ENCODE measurements at regions not wholly inside any gene's neighbourhood (a gene's known extent, or its start where the extent isn't known, plus 50 kb on each side); places are given as distances from the start of the nearest gene placed in this dataset.

- no peak for TF ChIP-seq EZH2 (IDR thresholded peaks at IDR 0.05; ENCODE audit: borderline replicate concordance, low read length)
- TF ChIP-seq, protein P1, sequence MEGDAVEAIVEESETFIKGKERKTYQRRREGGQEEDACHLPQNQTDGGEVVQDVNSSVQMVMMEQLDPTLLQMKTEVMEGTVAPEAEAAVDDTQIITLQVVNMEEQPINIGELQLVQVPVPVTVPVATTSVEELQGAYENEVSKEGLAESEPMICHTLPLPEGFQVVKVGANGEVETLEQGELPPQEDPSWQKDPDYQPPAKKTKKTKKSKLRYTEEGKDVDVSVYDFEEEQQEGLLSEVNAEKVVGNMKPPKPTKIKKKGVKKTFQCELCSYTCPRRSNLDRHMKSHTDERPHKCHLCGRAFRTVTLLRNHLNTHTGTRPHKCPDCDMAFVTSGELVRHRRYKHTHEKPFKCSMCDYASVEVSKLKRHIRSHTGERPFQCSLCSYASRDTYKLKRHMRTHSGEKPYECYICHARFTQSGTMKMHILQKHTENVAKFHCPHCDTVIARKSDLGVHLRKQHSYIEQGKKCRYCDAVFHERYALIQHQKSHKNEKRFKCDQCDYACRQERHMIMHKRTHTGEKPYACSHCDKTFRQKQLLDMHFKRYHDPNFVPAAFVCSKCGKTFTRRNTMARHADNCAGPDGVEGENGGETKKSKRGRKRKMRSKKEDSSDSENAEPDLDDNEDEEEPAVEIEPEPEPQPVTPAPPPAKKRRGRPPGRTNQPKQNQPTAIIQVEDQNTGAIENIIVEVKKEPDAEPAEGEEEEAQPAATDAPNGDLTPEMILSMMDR (IDR thresholded peaks at IDR 0.05; ENCODE audit: low read length): no peak
- Histone ChIP-seq H3K9ac (ENCODE audit: low read length) (no peak overlapping the region), H3K4me1 (ENCODE audit: insufficient read depth, low read length, severe bottlenecking) (no peaks in the 10 kb centered on the region), H3K4me2 (ENCODE audit: low read length) (no peak overlapping the region), H3K27me3 (ENCODE audit: insufficient read depth, low read length) (no peaks in the 10 kb centered on the region), H3K27ac (ENCODE audit: low read depth, low read length, poor library complexity, severe bottlenecking) (no peak overlapping the region), H3K36me3 (ENCODE audit: insufficient read depth, low read length) (no peaks in the 10 kb centered on the region), H3F3A (ENCODE audit: insufficient read depth, low read length) (no peaks in the 10 kb centered on the region), H3K79me2 (ENCODE audit: insufficient read depth, low read length) (no peaks in the 10 kb centered on the region), H4K20me1 (ENCODE audit: insufficient read depth, low read length) (no peaks in the 10 kb centered on the region), H2AFZ (ENCODE audit: low read length) (no peak overlapping the region), H3K4me3 (ENCODE audit: low read depth, low read length, poor library complexity, severe bottlenecking) (no peak overlapping the region), H3K9me2 (ENCODE audit: low read depth, low read length) (no peaks in the 10 kb centered on the region), H3K9me3 (ENCODE audit: low read length) (no peaks in the 10 kb centered on the region)
These were observed 172.7 kb upstream of the PARP11 start for GRCh38 chr12:4045786-4046494.

DNA sequence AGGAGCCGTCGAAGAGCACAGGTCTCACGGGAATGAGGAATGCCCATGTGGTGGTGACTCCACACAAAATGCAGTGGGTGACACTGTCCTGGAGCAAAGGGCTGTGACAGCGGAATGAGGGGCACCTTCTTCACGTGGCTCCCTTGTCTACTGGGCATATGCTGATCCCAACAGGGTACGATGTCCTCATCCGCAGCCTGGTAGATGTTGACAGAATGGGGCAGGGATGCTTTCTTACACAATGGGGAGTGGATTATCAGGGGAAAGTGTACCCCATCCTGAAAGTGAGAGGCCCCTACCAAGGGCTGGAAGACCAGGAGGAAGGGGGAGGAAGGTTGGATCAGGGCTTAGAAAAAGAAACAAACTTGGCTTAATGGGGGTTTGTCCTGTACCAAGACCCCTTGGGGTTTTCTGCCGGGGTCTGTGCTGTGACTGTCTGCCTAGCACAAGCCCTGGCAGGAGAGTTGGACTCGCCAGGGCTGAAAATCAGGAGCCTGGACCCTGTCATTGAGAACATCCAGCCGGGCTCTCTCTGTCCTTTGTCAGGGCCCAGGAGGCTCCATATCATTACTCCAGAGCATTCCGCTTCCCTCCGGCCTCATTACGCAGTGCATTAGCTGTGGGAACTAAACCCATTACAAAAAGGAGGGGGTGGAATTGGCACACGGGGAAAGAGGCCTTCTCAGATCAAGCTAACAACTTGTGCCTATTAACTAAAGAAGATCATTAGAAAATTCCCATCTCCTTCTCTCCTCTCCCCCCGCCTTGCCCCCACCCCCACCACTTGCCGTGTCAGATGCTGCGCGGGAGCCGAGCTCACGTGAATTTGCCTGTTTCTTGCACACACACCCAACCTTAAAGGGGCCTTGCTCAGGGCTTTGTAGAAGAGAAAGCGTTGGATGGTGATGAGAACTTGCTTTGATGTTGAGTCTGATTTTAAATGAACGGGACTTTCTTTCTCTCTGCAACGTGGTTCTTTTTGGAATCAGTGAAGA, 171.8 kb upstream of the PARP11 start:
- no peaks in the 10 kb centered on the region for H3K27me3 ChIP-seq (ENCODE audit: insufficient read depth, low read length)
- H3F3A ChIP-seq (ENCODE audit: insufficient read depth, low read length): no peaks in the 10 kb centered on the region
- no peaks in the 10 kb centered on the region for H3K9me2 ChIP-seq (ENCODE audit: low read depth, low read length)
- no peaks in the 10 kb centered on the region for H3K4me1 ChIP-seq (ENCODE audit: insufficient read depth, low read length, severe bottlenecking)
- no peaks in the 10 kb centered on the region for H3K9me3 ChIP-seq (ENCODE audit: low read length)
- H3K4me3 ChIP-seq (ENCODE audit: low read depth, low read length, poor library complexity, severe bottlenecking): no peak overlapping the region
- H3K79me2 ChIP-seq (ENCODE audit: insufficient read depth, low read length): no peaks in the 10 kb centered on the region
- no peak overlapping the region for H3K9ac ChIP-seq (ENCODE audit: low read length)
- TF ChIP-seq, protein P1 (IDR thresholded peaks at IDR 0.05; ENCODE audit: low read length): no peak
- no peak for TF ChIP-seq EZH2 (IDR thresholded peaks at IDR 0.05; ENCODE audit: borderline replicate concordance, low read length)
- H3K36me3 ChIP-seq (ENCODE audit: insufficient read depth, low read length): no peaks in the 10 kb centered on the region
- no peak overlapping the region for H3K4me2 ChIP-seq (ENCODE audit: low read length)
- no peak overlapping the region for H2AFZ ChIP-seq (ENCODE audit: low read length)
- no peak overlapping the region for H3K27ac ChIP-seq (ENCODE audit: low read depth, low read length, poor library complexity, severe bottlenecking)
- no peaks in the 10 kb centered on the region for H4K20me1 ChIP-seq (ENCODE audit: insufficient read depth, low read length)

- no peaks in the 10 kb centered on the region for H3F3A ChIP-seq (ENCODE audit: insufficient read depth, low read length)
- H3K4me3 ChIP-seq (ENCODE audit: low read depth, low read length, poor library complexity, severe bottlenecking): no peak overlapping the region
- no peak overlapping the region for H3K27ac ChIP-seq (ENCODE audit: low read depth, low read length, poor library complexity, severe bottlenecking)
- H3K36me3 ChIP-seq (ENCODE audit: insufficient read depth, low read length): no peaks in the 10 kb centered on the region
- no peak for TF ChIP-seq EZH2 (IDR thresholded peaks at IDR 0.05; ENCODE audit: borderline replicate concordance, low read length)
- TF ChIP-seq, protein P1 (IDR thresholded peaks at IDR 0.05; ENCODE audit: low read length): no peak
- no peaks in the 10 kb centered on the region for H3K9me3 ChIP-seq (ENCODE audit: low read length)
- no peaks in the 10 kb centered on the region for H3K4me1 ChIP-seq (ENCODE audit: insufficient read depth, low read length, severe bottlenecking)
- no peaks in the 10 kb centered on the region for H4K20me1 ChIP-seq (ENCODE audit: insufficient read depth, low read length)
- H3K4me2 ChIP-seq (ENCODE audit: low read length): no peak overlapping the region
- no peak overlapping the region for H3K9ac ChIP-seq (ENCODE audit: low read length)
- H3K9me2 ChIP-seq (ENCODE audit: low read depth, low read length): no peaks in the 10 kb centered on the region
- H3K79me2 ChIP-seq (ENCODE audit: insufficient read depth, low read length): no peaks in the 10 kb centered on the region
- no peak overlapping the region for H2AFZ ChIP-seq (ENCODE audit: low read length)
- H3K27me3 ChIP-seq (ENCODE audit: insufficient read depth, low read length): no peaks in the 10 kb centered on the region
These were observed 170.9 kb upstream of the PARP11 start for GRCh38 chr12:4044101-4044500.

All from OCI-LY1 (cell line).